ENCODE measurements at regions not wholly inside any gene's neighbourhood (a gene's known extent, or its start where the extent isn't known, plus 50 kb on each side); places are given as distances from the start of the nearest gene placed in this dataset.

- peaks cover 22% of the 10 kb centered on the region for H3K4me1 ChIP-seq (ENCODE audit: control insufficient read depth, low read depth, low read length)
- no peaks in the 10 kb centered on the region for H3K27me3 ChIP-seq (ENCODE audit: control insufficient read depth, insufficient read depth, low read length)
- H3K27ac ChIP-seq (ENCODE audit: low read length): no peak overlapping the region
- H3K36me3 ChIP-seq (ENCODE audit: control insufficient read depth, low read depth, low read length): no peaks in the 10 kb centered on the region
- H3K9ac ChIP-seq (ENCODE audit: low read length): no peak overlapping the region
- no peaks in the 10 kb centered on the region for H3K9me3 ChIP-seq (ENCODE audit: control insufficient read depth, low read depth, low read length)
- H3K4me3 ChIP-seq (ENCODE audit: low read length): no peak overlapping the region
Measured at GRCh38 chr11:129313541-129314297, 61.9 kb upstream of the BARX2 start.

GRCh38 chr11:129312730-129313503 is 62.7 kb upstream of the BARX2 start:
- Histone ChIP-seq H3K4me3 (ENCODE audit: low read length) (no peak overlapping the region), H3K9me3 (ENCODE audit: control insufficient read depth, low read depth, low read length) (no peaks in the 10 kb centered on the region), H3K9ac (ENCODE audit: low read length) (no peak overlapping the region), H3K36me3 (ENCODE audit: control insufficient read depth, low read depth, low read length) (no peaks in the 10 kb centered on the region), H3K4me1 (ENCODE audit: control insufficient read depth, low read depth, low read length) (peaks cover 22% of the 10 kb centered on the region), H3K27me3 (ENCODE audit: control insufficient read depth, insufficient read depth, low read length) (no peaks in the 10 kb centered on the region), H3K27ac (ENCODE audit: low read length) (no peak overlapping the region)

- Histone ChIP-seq H3K4me3 (ENCODE audit: low read length) (no peak overlapping the region), H3K36me3 (ENCODE audit: control insufficient read depth, low read depth, low read length) (no peaks in the 10 kb centered on the region), H3K9me3 (ENCODE audit: control insufficient read depth, low read depth, low read length) (no peaks in the 10 kb centered on the region), H3K27ac (ENCODE audit: low read length) (no peak overlapping the region), H3K27me3 (ENCODE audit: control insufficient read depth, insufficient read depth, low read length) (no peaks in the 10 kb centered on the region), H3K4me1 (ENCODE audit: control insufficient read depth, low read depth, low read length) (peaks cover 3% of the 10 kb centered on the region), H3K9ac (ENCODE audit: low read length) (no peak overlapping the region)
Measured at GRCh38 chr11:129308241-129308865, 67.3 kb upstream of the BARX2 start.

- Histone ChIP-seq H3K4me3 (ENCODE audit: low read length) (no peak overlapping the region), H3K27ac (ENCODE audit: low read length) (no peak overlapping the region), H3K27me3 (ENCODE audit: control insufficient read depth, insufficient read depth, low read length) (no peaks in the 10 kb centered on the region), H3K9me3 (ENCODE audit: control insufficient read depth, low read depth, low read length) (no peaks in the 10 kb centered on the region), H3K4me1 (ENCODE audit: control insufficient read depth, low read depth, low read length) (no peaks in the 10 kb centered on the region), H3K36me3 (ENCODE audit: control insufficient read depth, low read depth, low read length) (no peaks in the 10 kb centered on the region), H3K9ac (ENCODE audit: low read length) (no peak overlapping the region)
Measured at GRCh38 chr11:129307162-129307561, 68.5 kb upstream of the BARX2 start.

GRCh38 chr11:129302386-129303101 is 73.1 kb upstream of the BARX2 start:
- no peak overlapping the region for H3K4me3 ChIP-seq (ENCODE audit: low read length)
- H3K4me1 ChIP-seq (ENCODE audit: control insufficient read depth, low read depth, low read length): no peaks in the 10 kb centered on the region
- H3K36me3 ChIP-seq (ENCODE audit: control insufficient read depth, low read depth, low read length): no peaks in the 10 kb centered on the region
- H3K9me3 ChIP-seq (ENCODE audit: control insufficient read depth, low read depth, low read length): no peaks in the 10 kb centered on the region
- no peak overlapping the region for H3K9ac ChIP-seq (ENCODE audit: low read length)
- no peak overlapping the region for H3K27ac ChIP-seq (ENCODE audit: low read length)
- no peaks in the 10 kb centered on the region for H3K27me3 ChIP-seq (ENCODE audit: control insufficient read depth, insufficient read depth, low read length)

- Histone ChIP-seq H3K4me3 (ENCODE audit: low read length) (no peak overlapping the region), H3K4me1 (ENCODE audit: control insufficient read depth, low read depth, low read length) (no peaks in the 10 kb centered on the region), H3K27me3 (ENCODE audit: control insufficient read depth, insufficient read depth, low read length) (no peaks in the 10 kb centered on the region), H3K36me3 (ENCODE audit: control insufficient read depth, low read depth, low read length) (no peaks in the 10 kb centered on the region), H3K9me3 (ENCODE audit: control insufficient read depth, low read depth, low read length) (no peaks in the 10 kb centered on the region), H3K27ac (ENCODE audit: low read length) (no peak overlapping the region), H3K9ac (ENCODE audit: low read length) (no peak overlapping the region)
Measured at GRCh38 chr11:129300099-129300498, 75.5 kb upstream of the BARX2 start.

- Histone ChIP-seq H3K4me1 (ENCODE audit: control insufficient read depth, low read depth, low read length) (no peaks in the 10 kb centered on the region), H3K9ac (ENCODE audit: low read length) (no peak overlapping the region), H3K27me3 (ENCODE audit: control insufficient read depth, insufficient read depth, low read length) (no peaks in the 10 kb centered on the region), H3K4me3 (ENCODE audit: low read length) (no peak overlapping the region), H3K36me3 (ENCODE audit: control insufficient read depth, low read depth, low read length) (no peaks in the 10 kb centered on the region), H3K27ac (ENCODE audit: low read length) (no peak overlapping the region), H3K9me3 (ENCODE audit: control insufficient read depth, low read depth, low read length) (no peaks in the 10 kb centered on the region)
Measured at GRCh38 chr11:129298988-129299387, 76.7 kb upstream of the BARX2 start.

- Histone ChIP-seq H3K9me3 (ENCODE audit: control insufficient read depth, low read depth, low read length) (no peaks in the 10 kb centered on the region), H3K27me3 (ENCODE audit: control insufficient read depth, insufficient read depth, low read length) (no peaks in the 10 kb centered on the region), H3K9ac (ENCODE audit: low read length) (no peak overlapping the region), H3K27ac (ENCODE audit: low read length) (no peak overlapping the region), H3K4me3 (ENCODE audit: low read length) (no peak overlapping the region), H3K36me3 (ENCODE audit: control insufficient read depth, low read depth, low read length) (no peaks in the 10 kb centered on the region), H3K4me1 (ENCODE audit: control insufficient read depth, low read depth, low read length) (peaks cover 13% of the 10 kb centered on the region)
Measured at GRCh38 chr11:129295746-129296145, 79.9 kb upstream of the BARX2 start.

GRCh38 chr11:129292771-129293170 is 82.9 kb upstream of the BARX2 start:
- Histone ChIP-seq H3K36me3 (ENCODE audit: control insufficient read depth, low read depth, low read length) (no peaks in the 10 kb centered on the region), H3K9ac (ENCODE audit: low read length) (no peak overlapping the region), H3K27me3 (ENCODE audit: control insufficient read depth, insufficient read depth, low read length) (no peaks in the 10 kb centered on the region), H3K9me3 (ENCODE audit: control insufficient read depth, low read depth, low read length) (no peaks in the 10 kb centered on the region), H3K4me3 (ENCODE audit: low read length) (no peak overlapping the region), H3K27ac (ENCODE audit: low read length) (no peak overlapping the region), H3K4me1 (ENCODE audit: control insufficient read depth, low read depth, low read length) (peaks cover 17% of the 10 kb centered on the region)

- Histone ChIP-seq H3K27me3 (ENCODE audit: control insufficient read depth, insufficient read depth, low read length) (no peaks in the 10 kb centered on the region), H3K9ac (ENCODE audit: low read length) (no peak overlapping the region), H3K36me3 (ENCODE audit: control insufficient read depth, low read depth, low read length) (no peaks in the 10 kb centered on the region)
Measured at GRCh38 chr11:129292092-129292491, 83.6 kb upstream of the BARX2 start.

GRCh38 chr11:129291546-129291945 is 84.1 kb upstream of the BARX2 start:
- Histone ChIP-seq H3K9me3 (ENCODE audit: control insufficient read depth, low read depth, low read length) (no peaks in the 10 kb centered on the region), H3K9ac (ENCODE audit: low read length) (no peak overlapping the region), H3K4me1 (ENCODE audit: control insufficient read depth, low read depth, low read length) (peaks cover 17% of the 10 kb centered on the region), H3K4me3 (ENCODE audit: low read length) (no peak overlapping the region), H3K36me3 (ENCODE audit: control insufficient read depth, low read depth, low read length) (no peaks in the 10 kb centered on the region), H3K27me3 (ENCODE audit: control insufficient read depth, insufficient read depth, low read length) (no peaks in the 10 kb centered on the region), H3K27ac (ENCODE audit: low read length) (no peak overlapping the region)

More at GRCh38 chr11:129292092-129292491, 83.6 kb upstream of the BARX2 start:
- no peak overlapping the region for H3K4me3 ChIP-seq (ENCODE audit: low read length)
- H3K4me1 ChIP-seq (ENCODE audit: control insufficient read depth, low read depth, low read length): peaks cover 17% of the 10 kb centered on the region
- H3K9me3 ChIP-seq (ENCODE audit: control insufficient read depth, low read depth, low read length): no peaks in the 10 kb centered on the region
- no peak overlapping the region for H3K27ac ChIP-seq (ENCODE audit: low read length)
